K562 (cell line): ENCODE measurements at regions not wholly inside any gene's neighbourhood (a gene's known extent, or its start where the extent isn't known, plus 50 kb on each side); places are given as distances from the start of the nearest gene placed in this dataset.
"Not testable (repeated sequence)": the region's sequence is repeated elsewhere in the genome, so short reads cannot be mapped to it uniquely, and the experiment has no call there.

Experiments
- ATF3 ChIP-seq, 2 experiments: fragments of 450-650 bp in 1 of 2; sonication (generic) in 1 of 2; formaldehyde crosslinking in 1 of 2; IDR thresholded peaks in 1 of 2; conservative IDR thresholded peaks in 1 of 2; 2 replicates each; pipeline versions ENCODE4 v1.6.1 to v1.8.1; 2016 to 2023; ENCODE audit warnings: mild to moderate bottlenecking in 2 of 2, moderate library complexity in 2 of 2, inconsistent platforms in 1 of 2, missing genetic modification reagents in 1 of 2
- ELF4 ChIP-seq: fragments of 450-650 bp; formaldehyde crosslinking; IDR thresholded peaks from 2 replicates; pipeline ENCODE4 v1.4.0; 2022; ENCODE audit warnings: missing genetic modification characterization
- HNRNPLL ChIP-seq: fragments of 200-400 bp; formaldehyde crosslinking; IDR thresholded peaks from 2 replicates; pipeline ENCODE4 v1.6.1; 2017; ENCODE audit warnings: low read length, low read depth, mild to moderate bottlenecking; ENCODE audit not compliant: poor library complexity, severe bottlenecking
- POLR2H ChIP-seq: IDR thresholded peaks from 2 replicates; pipeline ENCODE4 v1.6.1; 2016; ENCODE audit warnings: missing genetic modification characterization, low read depth, mild to moderate bottlenecking, control low read depth, missing compliant biosample characterization, moderate library complexity
- U2AF1 ChIP-seq: fragments of 200-400 bp; formaldehyde crosslinking; optimal IDR thresholded peaks from 2 replicates; pipeline ENCODE3; 2017; ENCODE audit warnings: mild to moderate bottlenecking, low read depth, low read length, moderate library complexity
- TF ChIP-seq, protein P1 (sequence below), 3 experiments: fragments of 200-800 bp in 1 of 3; fragments of 250-450 bp in 1 of 3; fragments of 450-650 bp in 1 of 3; sonication (Bioruptor Pico) in 1 of 3; sonication (Bioruptor generic) in 1 of 3; formaldehyde crosslinking in 1 of 3; IDR thresholded peaks; 2 replicates each; pipeline versions ENCODE4 v1.6.1 to v1.8.0; 2016 to 2022; ENCODE audit warnings: mild to moderate bottlenecking in 2 of 3, missing genetic modification characterization in 2 of 3, missing compliant biosample characterization in 1 of 3, moderate library complexity in 1 of 3

- TF ChIP-seq U2AF1; ATF3 (IDR thresholded peaks at IDR 0.05); ATF3 (CRISPR knock-in tag; conservative IDR thresholded peaks at IDR 0.05); POLR2H; HNRNPLL; ELF4 (CRISPR knock-in tag): not testable (repeated sequence)
- TF ChIP-seq, protein P1, sequence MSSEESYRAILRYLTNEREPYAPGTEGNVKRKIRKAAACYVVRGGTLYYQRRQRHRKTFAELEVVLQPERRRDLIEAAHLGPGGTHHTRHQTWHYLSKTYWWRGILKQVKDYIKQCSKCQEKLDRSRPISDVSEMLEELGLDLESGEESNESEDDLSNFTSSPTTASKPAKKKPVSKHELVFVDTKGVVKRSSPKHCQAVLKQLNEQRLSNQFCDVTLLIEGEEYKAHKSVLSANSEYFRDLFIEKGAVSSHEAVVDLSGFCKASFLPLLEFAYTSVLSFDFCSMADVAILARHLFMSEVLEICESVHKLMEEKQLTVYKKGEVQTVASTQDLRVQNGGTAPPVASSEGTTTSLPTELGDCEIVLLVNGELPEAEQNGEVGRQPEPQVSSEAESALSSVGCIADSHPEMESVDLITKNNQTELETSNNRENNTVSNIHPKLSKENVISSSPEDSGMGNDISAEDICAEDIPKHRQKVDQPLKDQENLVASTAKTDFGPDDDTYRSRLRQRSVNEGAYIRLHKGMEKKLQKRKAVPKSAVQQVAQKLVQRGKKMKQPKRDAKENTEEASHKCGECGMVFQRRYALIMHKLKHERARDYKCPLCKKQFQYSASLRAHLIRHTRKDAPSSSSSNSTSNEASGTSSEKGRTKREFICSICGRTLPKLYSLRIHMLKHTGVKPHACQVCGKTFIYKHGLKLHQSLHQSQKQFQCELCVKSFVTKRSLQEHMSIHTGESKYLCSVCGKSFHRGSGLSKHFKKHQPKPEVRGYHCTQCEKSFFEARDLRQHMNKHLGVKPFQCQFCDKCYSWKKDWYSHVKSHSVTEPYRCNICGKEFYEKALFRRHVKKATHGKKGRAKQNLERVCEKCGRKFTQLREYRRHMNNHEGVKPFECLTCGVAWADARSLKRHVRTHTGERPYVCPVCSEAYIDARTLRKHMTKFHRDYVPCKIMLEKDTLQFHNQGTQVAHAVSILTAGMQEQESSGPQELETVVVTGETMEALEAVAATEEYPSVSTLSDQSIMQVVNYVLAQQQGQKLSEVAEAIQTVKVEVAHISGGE (CRISPR knock-in tag; IDR thresholded peaks at IDR 0.05): not testable (repeated sequence)
Observed at GRCh38 chr1:169052171-169052570, 54.3 kb upstream of the ATP1B1 start.
